AG08396 (cell line): ENCODE measurements at regions not wholly inside any gene's neighbourhood (a gene's known extent, or its start where the extent isn't known, plus 50 kb on each side); places are given as distances from the start of the nearest gene placed in this dataset.
"Not testable (repeated sequence)": the region's sequence is repeated elsewhere in the genome, so short reads cannot be mapped to it uniquely, and the experiment has no call there.

Source experiments
- DNase-seq: peaks from one replicate; pipeline ENCODE4 v3.0.0; 2012; ENCODE audit warnings: low spot score, mixed read lengths

DNA sequence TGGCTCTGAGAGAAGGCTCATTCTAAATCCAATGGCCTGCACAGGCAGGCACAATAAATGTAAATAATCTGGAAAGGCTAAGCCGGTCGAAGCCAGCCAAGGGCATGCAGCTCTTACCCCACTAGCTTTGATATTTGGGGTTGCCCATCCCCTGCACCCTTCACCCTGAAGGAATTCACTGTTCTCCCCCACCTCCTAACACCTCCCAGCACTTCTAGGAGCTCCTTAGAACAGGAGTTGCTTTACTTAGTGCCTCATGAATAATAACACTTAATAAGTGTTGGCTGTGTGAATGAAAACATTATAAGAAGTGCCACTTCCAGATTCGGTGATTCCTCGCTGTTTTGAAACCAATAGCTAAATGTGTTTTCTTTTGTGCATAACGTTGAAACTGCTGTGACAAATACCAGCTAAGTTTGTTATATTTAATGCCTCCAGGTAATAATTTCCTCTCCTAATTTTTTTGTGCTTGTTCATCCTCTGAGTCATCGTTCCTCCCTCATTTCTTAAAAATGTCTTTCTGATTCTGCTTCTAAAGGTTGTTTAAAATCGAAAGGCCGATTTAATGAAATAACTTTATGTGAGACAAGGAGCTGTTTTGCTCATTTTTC is 458.8 kb downstream of the METTL4 start:
- no peak for DNase-seq

DNA sequence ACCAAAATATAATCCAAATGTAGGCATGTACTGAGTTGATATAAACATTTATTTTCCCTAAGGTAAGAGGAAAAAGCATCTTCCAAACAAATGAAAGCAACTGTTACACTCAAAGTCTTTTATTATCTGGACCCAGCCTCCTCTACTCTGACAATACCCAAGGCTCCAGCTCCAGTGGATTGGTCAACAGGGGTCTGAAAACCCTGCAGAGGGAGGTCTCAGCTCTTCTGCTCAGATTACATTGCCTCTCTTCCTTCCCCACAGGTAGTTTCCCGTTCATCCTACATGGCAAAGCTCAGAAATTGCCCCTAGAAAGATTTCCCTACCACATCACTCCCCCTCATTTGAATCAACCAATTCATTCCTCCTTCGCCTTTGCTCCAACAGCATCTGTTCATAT is 457.0 kb downstream of the METTL4 start:
- no peak for DNase-seq

DNA sequence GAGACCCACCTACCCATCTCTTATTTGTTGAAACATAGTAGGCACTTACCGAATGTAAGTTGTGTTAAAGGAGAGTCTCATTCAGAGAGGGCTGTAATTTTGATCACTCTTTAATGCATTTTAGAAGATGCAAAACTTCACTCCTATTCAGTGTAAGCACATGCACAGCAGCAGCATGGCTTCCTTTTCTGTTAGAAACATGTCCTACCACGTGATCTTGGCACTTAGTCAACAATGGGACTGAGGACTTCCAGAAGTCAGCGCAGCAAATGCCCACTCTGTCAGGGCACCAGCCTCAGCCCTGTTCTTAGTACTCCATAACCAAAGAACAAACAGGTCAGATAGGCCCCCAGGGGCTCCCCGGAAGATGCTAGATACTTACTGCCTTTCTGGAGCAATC is 456.5 kb downstream of the METTL4 start:
- no peak for DNase-seq

DNA sequence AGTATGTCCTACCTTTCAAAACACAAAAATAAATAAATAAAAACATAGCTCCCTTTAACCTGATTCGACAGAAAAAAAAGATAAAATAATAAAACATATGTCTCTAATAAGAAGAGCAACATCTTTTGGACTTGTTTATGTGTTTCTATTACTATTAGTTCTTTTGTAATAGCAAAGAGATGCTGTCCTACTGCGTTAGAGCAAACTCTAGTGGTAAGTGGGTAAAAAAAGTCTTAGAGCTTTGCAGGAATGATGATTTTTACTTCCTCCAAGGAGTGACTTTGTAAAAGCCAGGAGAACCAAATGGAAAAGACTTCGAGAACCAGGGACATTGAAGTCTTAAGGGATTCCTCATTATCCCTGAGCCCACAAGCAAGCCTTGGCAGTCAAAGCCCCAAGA is 450.1 kb downstream of the METTL4 start:
- no peak for DNase-seq

DNA sequence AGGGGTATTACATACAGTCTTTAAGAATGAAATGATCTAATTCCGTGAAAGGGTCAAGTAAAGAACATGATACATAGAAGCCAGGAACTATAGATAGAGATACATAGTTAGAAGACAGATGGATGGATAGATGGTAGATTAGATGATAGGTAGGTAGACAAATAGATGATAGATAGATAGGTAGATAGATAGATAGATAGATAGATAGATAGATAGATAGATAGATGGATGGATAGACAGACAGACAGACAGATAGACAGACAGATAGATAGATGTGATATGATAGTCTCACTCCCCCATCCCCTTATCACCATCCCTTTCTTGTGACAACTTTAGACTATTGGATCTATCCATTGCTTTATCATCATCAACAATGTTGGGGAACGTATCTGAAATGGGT is 448.2 kb downstream of the METTL4 start:
- DNase-seq = no peak

DNA sequence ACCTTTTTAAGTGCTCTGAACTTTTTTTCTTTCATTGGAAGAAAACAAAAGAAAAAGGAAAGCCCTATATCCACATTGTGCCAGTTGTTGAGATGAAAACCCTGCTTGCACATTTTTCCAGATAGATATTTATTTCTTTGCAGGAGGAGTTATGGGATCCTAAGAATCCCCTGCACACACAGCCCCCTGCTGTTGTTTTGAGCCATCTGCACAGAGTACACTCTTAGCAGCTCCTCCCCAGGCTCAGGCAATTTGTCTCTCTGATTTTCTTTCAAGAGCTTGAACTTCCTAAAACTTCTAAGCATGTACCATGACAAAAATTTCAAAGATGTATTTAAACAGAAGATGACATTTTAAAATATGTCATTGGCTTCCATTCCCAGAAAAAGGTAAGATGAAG is 436.9 kb downstream of the METTL4 start:
- no peak for DNase-seq

DNA sequence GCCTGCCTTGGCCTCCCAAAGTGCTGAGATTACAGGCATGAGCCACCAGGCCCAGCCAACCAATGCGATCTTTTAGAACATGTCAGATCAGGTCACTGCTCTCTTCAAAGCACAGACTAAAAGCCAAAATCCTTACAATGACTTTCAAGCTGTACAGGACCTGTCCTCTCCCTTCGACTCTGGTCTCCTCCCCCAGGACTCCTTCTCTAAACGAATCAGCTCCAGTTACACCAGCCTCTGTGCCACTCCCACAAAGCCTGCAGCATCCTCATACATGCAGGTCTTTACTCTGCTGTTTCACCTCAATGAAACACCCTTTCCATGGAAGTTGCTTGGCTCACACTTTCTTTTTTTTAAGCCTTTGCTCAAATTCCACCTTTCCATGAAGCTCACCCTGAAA is 436.0 kb downstream of the METTL4 start:
- no peak for DNase-seq

DNA sequence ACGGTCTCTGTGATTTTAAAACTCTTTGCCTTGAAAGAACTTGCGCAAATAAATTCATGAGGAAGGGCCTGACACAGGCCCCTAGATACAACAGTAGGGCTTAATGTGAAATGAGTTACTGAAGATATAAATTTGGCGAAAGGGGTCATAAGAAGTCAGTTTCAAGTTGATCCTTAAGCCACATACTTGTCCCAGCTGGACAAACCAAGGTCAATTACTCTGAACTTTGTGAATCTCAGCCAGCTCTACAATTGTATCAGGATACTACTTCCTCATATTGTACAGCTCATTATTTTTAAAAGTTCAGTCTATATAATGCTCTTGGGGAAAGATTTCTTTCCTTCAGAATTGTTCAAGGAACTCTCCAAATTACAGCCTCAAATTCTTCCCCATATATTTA is 432.8 kb downstream of the METTL4 start:
- no peak for DNase-seq

DNA sequence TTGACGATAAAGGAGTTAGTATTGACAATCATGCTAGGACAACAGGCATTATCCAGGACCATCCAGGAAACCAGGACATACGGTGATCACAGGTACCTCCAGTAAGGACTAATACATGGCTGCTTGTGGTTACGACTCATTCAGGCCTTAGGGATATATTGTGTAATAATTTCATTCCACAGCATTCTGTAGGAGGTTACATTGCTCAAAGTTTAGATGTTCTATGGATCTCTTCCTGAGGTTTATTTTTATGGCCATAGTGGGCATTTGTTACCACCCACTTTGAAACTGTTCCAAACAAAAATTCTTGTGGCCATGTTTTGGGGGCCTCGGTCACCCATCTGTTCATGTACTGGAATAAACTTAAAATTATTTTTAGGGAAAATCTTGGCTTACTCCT is 431.6 kb downstream of the METTL4 start:
- peak; percentile 12 for DNase-seq

DNA sequence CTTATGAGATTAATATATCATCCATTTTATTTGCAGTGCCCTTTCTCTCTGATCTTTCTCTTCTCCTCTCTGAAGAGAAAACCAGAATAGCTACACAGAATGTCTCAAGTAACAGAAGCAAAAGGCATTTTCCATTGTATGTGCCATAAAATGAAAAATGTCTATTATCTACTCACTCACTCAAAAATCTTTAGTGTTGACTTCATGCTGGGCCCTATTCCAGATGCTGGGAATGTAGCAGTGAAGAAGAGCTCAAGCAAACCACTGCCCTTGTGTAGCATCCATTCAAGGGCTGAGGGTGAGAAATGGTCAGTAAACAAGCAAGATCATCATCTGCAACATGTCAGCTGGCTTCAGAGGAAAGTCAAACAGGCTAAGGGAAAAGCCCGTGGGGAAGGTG is 427.7 kb downstream of the METTL4 start:
- DNase-seq = peak; percentile 6

DNA sequence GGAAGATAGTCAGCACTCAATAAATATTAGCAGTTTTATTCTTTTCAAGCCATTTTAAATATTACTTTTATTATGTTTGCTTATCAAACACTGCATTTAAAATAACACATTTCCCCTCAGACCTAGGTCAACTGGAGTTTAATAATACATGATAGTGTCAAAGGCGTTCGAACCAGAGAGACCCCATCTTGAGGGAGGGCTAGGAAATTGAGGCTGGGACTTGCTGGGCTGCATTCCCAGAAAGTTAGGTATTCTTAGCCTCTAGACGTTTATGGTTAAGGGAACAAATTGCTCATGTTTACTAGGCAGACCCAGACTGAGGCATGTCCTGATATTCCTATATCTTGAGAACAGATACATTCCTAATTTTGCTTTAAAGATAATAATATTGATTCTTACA is 426.5 kb downstream of the METTL4 start:
- DNase-seq = no peak

DNA sequence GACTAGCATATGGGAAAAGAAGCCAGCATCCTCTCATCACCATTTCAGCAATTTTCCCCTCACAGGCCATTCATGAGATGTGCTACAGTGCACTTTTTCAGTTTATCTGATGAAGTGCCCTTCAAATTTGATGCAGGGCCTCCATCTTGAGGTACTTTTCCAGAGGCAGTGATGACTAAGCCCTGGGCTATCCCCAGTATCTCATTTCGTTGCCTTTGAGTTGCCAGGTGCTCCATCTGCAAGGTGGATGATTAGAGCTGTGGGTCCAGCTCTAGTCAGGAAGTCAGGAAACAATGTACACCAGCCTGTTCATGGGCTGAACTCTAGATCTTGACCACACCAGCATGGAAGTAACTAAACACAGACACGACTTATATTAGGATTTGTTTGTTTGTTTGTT is 425.2 kb downstream of the METTL4 start:
- DNase-seq = no peak

DNA sequence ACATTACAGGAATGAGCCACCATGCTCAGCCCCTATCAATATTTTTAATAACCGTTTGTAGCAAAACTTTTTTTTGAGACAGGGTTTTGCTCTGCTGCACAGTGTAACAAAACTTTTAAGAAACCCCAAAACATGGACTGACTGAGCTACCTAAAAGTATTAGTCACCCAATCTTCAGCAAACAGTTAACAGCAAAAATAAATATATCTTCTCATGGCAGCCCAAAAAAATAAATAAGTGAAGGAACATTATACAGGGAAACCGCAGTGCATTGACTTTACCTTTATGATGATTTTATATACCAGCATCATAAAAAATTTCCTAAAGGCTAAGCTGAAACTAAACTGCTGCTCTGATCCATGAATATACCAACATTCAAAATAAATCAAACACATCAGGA is 424.6 kb downstream of the METTL4 start:
- no peak for DNase-seq

DNA sequence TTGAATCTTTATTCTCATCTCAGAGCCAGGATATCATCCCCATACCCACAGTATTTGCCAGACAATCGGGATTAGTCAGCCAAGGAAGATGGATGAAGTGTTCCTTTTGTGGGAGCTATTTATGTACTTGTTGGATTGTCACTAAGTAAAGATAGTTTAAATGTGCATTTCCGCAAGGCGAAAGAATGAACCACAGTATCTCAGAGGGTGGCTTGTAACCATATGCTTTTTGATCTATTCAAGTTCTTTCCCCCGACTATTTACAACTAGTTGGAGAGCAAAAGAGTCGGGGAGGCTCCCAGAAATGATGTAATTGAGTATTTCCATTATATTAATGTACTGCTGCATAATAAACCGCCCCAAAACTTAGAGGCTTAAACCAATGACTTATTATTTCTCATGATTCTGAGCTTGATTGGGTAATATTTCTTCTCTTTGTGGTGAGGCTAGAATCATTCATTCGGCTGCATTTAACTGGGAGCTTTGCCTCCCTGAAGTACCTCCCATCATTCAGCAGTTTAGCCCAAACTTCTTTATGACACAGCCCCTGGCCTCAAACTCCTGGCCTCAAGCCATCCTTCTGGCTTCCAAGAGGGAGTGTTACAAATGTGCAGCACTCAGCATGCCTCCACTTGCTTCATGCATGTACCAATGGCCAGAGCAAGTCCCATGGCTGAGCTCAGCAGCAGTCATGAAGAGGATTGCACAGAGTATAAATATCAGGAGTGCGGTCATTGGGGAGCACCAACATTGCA is 423.7 kb downstream of the METTL4 start:
- DNase-seq = peak; percentile 15

DNA sequence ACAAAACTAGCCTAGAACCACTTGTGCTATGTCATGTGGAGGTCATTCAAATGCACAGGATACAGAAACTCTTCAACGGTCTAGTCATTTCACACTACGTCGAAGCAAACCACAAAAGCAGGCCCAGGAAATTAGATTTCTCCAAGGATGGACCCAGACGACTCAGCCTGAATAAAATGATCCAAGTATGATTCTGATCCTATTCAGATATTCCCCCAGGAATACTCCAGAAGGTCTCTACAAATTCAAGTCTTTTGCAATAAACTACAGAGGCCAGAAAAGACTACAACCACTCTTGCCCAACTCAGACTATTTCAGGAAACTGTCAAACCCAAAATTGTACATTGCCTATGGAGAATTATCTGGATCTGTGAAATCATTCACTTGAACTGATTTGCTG is 422.5 kb downstream of the METTL4 start:
- no peak for DNase-seq

DNA sequence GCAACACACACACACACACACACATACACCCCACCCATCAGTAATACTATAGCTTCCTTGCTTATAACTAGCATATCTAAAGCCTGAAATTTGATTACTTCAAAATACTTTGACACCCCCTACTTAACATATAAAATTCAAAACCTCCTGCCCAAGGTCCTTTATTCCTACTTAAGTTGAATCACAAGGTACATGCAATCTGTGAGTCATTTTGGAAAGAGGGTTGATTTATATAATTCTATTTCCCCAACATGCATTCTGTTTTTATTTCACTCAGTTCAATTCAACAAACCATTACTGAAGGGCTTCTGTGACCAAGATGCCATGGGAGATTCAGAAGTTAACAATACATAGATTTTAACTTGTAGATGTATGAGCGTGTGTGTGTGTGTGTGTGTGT is 420.7 kb downstream of the METTL4 start:
- no peak for DNase-seq

DNA sequence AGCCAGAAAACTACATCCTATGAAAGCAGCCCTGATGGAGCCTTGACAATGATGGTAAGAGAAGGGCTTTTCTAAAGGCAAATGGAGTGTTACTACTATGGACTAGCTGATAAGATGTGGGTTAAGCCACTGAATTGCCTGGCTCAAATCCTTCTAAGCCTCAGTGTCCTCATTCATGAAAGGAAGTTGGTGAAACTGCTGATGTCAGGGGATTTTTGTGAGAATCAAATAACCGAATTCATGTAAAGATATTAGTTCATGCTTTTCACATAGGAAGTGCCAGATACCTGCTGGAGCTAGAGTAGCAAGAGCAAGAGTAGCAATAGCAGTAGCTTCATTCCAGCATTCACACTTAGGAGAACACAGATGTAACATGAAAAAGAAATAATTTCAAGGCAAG is 417.0 kb downstream of the METTL4 start:
- no peak for DNase-seq

DNA sequence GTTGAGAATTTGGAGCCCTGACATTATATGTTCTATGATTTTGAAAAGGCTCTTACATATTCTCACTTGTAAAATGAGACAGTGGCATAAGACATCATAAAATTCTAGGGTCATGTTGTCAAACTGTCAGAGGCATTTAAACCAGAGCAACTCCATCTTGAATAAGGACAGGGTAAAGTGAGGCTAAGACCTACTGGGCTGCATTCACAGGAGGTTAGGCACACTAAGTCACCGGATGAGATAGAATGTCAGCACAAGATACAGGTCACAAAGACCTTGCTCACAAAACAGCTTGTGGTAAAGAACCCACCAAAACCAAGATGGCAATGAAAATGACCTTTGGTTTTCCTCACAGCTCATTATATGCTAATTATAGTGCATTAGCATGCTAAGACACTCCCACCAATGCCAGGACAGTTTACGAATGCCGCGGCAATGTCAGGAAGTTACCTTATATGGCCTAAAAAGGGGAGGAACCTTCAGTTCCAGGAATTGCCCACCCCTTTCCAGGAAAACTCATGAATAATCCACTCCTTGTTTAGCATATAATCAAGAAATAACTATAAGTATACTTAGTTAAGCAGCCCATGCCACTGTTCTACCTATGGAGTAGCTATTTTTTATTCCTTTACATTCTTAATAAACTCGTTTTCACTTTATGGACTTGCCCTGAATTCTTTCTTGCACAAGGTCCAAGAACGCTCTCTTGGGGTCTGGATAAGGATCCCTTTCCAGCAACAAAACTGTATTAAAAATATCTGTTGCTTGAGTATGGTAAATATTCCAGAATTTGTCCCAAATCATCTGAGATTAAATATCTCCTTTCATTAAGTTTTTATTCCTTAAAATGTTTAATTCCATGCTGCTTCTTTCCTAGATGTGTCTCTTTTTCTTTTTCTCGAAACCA is 406.4 kb downstream of the METTL4 start:
- DNase-seq = no peak

DNA sequence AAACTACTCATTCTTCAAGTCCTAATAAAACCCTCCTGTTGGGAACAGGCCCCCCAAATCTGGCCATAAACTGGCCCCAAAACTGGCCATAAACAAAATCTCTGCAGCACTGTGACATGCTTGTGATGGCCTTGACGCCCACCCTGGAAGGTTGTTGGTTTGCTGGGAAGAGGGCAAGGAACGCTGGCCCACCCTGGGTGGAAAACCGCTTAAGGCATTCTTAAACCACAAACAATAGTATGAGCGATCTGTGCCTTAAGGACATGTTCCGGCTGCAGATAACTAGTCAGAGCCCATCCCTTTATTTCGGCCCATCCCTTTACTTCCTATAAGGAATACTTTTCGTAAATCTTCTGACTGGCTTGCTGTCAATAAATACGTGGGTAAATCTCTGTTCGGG is 404.4 kb downstream of the METTL4 start:
- DNase-seq = not testable (repeated sequence)

DNA sequence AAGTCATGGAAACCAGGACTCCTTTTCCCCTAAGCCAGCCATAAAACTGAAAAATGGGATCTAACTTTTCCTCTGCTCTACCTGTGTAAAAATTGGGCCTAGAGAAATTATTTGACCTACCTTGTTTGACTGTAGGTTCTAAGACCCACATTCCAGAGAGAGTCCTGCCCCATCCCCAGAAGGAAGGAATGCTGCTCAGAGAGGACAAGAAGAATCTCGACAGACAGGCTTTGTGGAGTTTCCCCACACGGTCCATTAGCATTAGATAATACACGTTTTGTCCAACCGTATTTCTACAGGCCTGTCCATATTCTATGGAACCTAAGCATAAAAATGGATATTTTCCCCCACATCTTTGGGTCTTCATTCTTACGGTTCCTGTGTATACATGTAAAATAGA is 403.3 kb downstream of the METTL4 start:
- DNase-seq = no peak

DNA sequence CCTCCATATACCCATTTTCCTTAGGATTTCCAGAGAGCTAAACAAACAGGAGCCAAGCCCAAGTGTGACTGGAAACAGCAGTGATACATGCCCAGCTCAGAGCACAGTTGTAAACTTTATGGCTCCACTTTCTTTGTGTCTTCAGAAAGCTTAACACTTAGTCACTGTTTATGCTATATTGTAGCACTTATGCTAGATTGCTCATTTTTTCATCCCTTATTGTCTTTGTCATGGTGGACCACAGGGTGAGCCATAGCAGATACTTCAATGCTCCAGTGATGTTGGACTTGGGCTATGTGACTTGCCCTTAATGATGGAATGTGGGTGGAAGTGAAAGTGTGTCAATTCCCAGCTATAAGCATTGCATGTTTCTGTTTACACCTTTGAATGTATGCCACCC is 401.6 kb downstream of the METTL4 start:
- no peak for DNase-seq

DNA sequence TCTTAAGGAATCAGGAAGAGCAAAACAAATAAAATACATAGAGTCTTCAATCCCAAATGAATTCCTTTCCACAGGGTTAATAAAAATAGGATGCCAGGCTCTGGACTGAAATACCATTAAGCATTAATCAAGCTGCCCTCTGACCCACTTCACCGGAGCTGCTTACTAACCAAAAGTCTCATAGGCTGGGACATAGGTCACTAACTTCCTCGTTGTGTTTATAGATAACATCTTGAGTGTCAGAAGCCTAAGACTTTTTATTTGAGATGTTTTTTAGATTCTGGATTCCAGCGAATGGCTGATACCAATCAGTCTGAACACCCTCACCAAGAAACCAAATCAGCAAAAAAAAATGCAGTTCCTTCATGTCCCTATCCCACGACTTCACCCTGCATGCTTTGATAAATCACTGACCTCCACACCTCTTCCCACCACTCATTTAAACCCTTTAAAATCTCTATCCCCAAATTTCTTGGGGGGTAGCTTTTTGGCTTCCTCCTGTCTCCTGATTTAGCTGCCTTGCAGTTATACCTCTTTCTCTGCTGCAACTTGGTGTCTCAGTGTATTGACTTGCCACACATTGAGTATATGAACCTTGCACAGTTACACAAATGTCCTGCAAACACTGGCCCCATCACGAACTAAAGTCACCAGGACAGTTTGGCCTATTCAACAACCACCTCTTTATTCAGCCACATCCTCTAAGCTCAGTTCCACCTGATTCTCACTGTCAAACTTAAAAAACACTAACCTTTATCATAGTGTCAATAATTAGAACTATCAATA is 399.3 kb downstream of the METTL4 start:
- no peak for DNase-seq
